Stimulated activated CD8-positive, alpha-beta memory T cell treated with anti-CD3 and anti-CD28 coated beads, Interleukin-7, amount 100 ng/mL, for 48 hours (primary cell): ENCODE measurements at regions not wholly inside any gene's neighbourhood (a gene's known extent, or its start where the extent isn't known, plus 50 kb on each side); places are given as distances from the start of the nearest gene placed in this dataset.
A peak's percentile ranks its signal among the peaks of the same experiment; 100 is the strongest.
"Not testable (repeated sequence)": the region's sequence is repeated elsewhere in the genome, so short reads cannot be mapped to it uniquely, and the experiment has no call there.

ENCODE experiments used
- DNase-seq, 2 donors: peaks; one replicate each; pipeline ENCODE4 v3.0.0-alpha.2; 2020; ENCODE audit warnings: low read depth in 1 of 2; ENCODE audit errors: extremely low read depth in 1 of 2

DNA sequence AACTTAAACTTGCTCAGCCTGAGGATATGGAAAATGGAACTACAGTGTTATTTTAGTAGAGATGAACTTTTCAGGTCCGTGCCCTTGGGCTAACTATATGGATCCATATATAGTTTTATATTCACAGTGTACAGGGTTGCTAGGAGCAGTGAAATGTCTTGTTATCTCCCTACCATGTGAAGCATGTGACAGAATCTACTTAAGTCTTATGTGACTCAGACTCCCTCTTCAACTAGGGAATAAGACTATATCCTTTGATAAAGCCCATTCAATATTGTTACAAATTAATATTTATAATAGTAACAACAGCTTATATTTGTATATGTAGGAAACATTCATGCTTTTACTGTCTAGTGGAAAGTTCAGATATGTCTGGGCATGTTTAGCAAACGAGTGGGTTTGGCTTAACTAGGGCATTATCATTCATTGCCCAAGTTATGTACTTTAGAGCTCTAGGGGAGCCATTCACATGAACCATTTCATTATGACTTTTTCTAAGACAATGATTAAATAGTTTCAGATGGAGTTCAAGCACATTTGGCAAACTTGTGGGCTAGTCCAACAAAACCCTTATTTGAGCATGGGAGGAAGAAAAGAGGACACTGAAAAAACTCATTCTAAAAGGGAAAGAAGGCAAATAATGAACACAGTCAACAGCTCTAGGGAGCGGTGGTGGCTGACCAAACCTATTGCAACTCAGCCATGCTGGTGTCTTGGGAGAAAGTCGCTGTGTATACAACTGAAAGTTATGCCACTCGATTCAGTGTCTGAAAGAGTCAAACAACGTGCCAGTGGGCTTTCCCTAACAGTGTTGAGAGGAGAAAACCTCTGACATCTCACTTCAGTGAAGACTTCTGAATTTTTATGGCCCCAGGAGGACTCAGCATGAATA lies 305.9 kb upstream of the G2E3 start:
- no peak for DNase-seq

DNA sequence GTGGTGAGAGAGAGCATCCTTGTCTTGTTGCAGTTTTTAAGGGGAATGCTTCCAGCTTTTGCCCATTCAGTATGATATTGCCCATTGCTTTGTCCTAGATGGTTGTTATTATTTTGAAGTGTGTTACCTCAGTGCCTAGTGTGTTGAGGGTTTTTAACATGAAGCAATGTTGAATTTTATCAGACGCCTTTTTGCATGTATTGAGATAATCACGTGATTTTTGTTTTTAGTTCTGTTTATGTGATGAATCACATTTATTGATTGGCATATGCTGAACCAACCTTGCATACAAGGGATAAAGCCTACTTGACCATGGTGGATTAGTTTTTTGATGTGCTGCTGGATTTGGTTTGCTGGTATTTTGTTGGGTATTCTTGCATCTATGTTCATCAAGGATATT lies 302.3 kb upstream of the G2E3 start:
- DNase-seq, result no peak

DNA sequence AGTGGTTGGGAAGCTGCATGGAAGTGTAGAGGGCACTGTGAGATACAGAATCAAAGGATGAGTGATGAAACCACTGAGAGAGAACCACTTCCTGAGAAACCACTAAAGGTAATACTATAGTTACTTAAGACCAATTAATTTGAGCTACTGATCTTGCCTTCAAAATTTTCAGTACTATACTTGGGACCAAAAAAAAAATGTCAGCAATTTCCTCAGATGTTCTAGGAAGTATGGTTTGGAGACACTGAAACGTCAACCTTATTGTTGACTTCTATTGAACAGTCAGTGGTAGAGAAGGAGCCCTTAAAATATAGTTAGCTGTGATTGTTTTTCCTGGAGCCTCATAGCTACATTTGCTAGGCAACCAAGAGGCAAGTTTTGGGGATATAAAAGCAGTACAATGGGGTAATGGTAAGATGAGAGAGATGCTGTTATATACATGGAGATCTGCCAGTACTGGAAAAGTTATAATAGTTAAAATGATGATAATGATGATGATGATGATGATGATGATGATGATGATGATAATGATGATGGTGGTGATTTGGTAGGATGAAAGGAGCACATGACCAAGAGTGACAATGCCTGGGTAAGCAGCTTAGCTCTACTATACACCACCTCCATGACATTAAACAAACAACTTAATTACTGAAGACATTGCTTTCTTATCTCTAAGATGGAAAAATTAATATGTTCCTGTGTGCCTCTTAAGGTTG lies 300.9 kb upstream of the G2E3 start:
- no peak for DNase-seq

DNA sequence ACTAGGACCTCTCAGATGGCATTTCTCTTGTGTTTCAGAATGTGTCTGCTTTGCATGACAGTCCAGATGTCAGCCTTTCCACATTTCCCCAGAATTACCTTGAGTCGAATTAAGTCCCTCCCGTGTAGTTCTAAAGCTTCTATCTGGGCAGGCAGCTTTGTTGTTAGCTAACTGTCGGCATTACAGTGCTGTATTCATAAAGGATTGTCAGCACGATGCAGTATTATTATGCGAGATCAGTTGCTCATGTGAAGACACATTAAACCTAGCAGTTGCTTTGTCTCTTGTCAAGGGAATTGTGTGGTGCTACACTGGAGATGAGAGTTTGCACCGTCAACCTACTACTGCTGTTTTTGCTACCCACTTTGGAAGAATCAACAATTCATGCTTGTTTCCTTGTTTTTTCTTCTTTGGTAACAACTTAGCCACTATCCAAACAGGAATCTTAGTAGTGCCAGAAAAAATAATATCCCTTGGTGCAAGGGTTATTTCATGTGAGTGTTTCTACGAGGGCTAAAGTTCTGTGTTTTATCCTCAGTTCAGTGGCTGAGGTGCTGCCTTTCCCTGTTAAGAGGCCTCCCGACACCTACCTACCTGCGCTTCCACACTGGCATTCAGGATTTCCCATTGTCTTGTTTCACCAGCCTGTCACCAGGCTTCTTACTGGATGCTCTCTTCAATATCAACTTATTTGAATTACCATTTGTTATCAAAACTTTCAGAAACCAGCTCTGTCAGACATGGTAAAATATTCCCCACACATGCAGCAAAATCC lies 297.9 kb upstream of the G2E3 start:
- DNase-seq, result no peak

GRCh38 chr14:30264161-30264560 lies 294.8 kb upstream of the G2E3 start:
- no peak for DNase-seq

GRCh38 chr14:30266290-30266689 lies 292.7 kb upstream of the G2E3 start:
- DNase-seq, result no peak

- DNase-seq, result no peak
Observed at GRCh38 chr14:30267141-30267540, 291.8 kb upstream of the G2E3 start.

- DNase-seq, result peak; percentile 10 to 47
Observed at GRCh38 chr14:30270200-30271161, 288.5 kb upstream of the G2E3 start.

DNA sequence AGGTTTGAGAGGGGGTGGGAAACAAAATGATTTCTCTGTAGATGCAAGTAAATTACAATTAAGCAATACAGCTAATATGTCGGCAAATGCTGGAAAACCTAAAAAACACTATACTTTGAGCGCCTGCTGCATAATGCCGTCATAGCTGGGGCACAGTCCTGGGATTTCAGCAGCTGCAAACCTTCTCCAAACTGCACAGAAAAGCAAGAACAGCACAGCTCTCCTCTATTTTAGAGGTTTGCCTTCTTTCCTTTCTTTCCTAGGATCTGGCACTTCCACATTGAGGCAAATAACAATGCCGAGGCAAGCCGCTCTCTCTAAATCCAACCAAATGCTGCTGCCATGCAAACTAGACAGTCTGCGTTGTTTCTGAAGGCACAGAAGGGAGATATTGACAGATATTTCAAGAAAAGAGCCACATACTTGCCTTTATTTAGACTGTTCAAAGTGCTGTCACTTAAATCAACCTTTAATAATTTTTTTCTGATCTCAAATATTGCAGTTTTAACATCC lies 287.1 kb upstream of the G2E3 start:
- DNase-seq, result no peak

DNA sequence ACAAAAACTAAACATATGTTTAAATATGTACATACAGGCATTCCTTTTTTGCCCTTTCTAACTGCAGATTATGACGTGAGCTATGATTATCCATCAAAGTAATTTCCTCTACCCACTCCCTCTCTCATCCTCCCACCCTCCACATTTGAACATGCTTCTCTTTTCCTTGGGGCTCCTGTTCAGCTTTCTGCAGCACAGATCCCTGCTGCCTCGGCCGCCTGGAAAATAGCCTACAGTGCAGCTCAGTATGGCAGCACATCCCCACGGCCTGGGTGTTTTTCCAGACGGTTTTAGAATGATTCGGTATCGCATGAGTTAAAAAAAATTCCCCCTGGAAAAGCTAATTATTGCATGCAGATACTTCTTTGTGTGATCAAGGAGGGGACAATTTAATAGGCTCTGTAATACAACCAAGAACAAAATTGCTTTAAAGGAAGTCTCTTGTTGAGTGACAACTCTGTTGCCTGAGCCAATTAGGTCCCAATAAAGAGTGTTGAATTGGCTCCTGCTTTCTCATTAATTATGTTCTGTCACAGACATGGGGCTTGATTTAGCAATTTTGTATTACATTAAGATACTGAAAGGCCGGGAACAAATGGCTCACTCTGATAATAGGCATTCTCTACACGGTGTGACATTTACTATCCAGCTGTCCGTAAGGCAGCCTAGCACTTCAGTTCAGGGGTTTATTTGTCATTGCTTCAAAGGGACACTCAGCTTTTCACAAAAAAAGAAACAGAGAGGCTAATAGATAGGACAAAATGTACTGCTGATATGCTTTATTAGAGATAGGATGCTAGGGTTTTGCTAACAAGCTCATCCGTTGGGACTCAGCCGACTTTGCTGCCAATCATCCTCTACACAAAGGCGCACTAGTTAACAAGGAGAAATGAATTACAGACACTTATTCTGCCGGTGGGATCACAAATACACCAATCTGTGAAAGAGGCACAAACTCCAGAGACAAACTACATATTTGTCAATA lies 285.8 kb upstream of the G2E3 start:
- no peak for DNase-seq

DNA sequence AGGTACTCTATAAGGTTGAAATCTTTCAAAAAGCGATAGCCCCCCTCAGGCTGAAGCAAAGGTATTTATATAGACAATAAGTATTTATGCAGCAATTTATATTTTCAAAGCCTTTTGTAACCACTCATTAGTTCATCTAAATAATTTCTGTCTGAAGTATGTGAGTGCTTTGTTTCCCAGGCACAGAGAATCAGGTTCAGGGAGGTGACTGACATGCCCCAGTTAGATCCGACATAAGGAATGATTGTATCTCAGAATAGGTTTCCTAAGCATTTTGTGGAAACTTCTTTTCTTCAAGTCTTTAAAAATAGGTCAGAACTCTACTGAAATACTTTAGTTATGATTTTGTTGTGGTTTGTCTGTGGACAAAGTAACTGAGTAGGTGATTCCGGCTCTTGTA lies 283.4 kb upstream of the G2E3 start:
- DNase-seq, result no peak

- no peak for DNase-seq
Observed at GRCh38 chr14:30277268-30277667, 281.7 kb upstream of the G2E3 start.

- not testable (repeated sequence) for DNase-seq
Observed at GRCh38 chr14:30278856-30279255, 280.1 kb upstream of the G2E3 start.

DNA sequence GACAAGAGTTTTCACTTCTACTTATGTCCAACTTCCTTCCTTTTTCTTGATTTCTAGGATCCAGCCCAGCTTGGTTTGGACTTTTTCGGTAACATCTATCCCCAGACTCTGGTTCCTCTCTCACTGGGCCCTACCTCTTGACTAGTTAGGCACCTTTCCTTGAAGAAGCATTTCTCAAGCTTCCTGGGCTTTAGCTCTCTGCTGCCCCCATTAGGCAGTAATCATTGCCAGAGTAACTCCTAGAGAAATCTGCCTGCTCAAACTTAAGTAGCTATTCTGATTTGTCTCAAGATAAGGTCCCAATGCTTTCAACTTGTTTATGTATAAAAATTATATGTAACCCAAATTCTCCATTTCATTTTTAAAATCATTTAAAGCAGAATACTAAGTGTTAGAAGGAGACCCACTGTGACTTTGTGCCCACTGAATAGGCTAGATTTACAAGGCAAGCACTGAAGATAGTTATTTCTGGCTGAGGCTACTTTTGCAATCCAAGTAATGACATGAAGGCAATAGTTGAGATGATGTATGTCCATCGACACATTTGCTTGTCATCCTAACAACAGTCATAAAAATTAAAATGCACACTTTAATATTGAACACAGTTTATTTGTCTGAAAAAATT lies 275.0 kb upstream of the G2E3 start:
- DNase-seq, result no peak

DNA sequence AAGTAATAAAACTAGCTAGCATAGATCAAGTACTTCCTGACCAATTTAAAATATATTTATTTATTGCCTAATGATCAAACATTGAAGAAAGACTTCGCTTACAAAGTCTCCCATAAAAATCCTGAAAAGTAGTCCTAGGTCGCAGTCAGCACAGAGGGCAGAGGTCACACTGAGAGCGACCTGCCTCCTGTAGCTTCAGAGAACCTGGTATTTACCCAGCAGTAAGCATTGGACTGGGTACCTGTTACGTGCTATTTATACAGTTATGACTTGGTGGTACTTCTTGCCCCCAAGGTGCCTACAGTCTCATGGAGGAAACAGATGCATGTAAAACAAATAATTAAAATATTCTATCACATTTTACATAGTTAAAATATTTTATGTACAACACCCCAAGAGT lies 274.1 kb upstream of the G2E3 start:
- no peak for DNase-seq

DNA sequence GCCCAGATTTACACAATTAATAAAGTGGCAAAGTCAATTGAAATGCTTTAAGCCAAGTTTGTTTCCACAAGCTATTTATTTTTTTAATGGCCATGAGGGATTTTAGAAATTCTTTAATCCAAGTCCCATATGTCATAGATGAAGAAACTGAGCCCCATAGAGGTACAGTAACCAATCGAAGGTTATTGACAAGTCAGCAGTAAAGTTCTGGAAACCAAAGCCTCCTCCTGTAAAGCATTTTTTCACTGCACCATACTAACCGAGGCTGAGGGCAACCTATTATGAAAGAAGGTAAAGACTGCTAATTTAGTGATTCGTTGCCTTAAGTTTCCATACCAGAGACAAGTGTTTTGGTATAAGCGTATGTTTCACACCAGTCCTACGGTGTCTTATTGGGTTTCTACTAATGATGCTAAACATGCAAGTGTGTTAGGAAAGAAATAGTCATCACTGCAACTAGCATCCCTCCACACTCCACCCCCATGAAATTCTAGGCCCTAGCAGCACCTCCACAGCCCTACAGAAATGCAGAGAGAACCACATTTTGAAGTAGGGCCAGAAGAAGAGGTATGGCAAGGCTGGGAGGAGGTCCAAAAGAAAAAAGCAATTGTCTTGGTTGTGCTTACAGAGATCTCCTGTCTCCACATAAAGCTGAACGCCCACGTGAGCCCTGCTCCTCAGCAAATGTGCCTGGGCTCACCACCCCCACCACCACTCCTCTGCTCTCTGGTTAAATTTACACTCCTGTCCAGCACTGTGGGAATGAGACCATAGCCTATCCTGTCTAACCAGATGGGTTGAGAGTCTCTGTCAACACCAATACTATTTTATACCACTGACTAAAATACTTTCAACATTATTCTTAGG lies 271.1 kb upstream of the G2E3 start:
- no peak for DNase-seq

DNA sequence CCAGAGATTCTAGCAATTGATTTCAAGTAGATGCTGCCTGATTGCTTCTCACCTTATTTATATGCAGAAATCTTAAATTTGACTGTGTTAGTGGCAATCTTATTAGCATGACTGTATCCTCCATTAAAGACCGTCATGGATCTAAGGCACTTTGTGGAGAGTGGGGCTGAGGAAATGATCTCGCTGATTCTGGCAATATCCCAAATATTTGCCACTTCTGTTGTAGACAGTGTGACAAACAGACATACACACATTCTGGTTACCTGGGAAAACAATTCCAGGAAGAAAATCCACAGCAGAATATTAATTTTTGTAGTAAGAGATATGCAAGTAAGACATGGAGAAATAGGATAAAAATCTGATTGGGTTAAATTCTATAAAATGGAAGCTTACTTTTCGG lies 269.0 kb upstream of the G2E3 start:
- DNase-seq, result no peak

- no peak for DNase-seq
Observed at GRCh38 chr14:30291216-30291615, 267.7 kb upstream of the G2E3 start.
